ENCODE measurements at regions not wholly inside any gene's neighbourhood (a gene's known extent, or its start where the extent isn't known, plus 50 kb on each side); places are given as distances from the start of the nearest gene placed in this dataset.

DNA sequence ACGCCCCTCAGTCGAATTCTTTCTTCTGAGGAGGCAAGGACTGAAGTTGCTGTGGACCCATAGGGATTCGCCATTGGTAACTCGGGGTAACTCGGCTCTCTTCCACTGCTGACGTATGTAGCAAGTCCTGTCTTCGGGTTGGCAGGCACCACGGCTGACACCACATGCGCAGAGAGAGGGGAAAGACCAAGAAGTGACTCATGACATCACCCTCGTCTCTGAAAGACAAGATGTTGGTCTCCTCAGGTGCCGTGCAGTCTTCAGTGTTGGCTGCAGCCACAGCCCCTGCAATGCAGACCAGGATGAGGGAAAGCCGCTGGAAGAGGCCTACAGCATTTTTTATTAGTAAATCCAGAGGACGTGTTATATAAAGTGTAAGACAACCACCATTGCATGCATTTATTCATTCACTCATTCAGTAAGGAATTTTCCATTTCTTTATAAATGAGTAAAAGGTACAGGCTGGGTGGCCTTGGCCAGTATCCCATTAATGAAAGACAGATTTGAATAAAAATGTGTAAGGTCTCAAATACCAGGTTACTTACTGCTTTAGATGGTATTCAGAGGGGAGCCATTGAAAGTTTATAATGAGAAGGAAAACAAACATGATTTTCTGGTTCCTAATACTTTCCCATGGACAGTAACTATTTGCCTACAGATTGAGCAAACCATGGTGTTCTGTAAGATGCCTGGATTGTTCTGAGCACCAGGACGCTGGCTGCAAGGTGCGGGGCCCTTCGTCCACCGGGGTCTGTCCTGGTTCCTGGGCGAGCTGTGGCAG lies 50.7 kb upstream of the IRF2BP2 start:
- DNase-seq (ENCODE audit: unreplicated experiment): no peak
- ChIA-PET POLR2A (interaction anchor here (0.6 to 1.9 kb wide), 8 partner anchors 10 to 407 kb away, joined by 3 to 9 read pairs (median 4); partner anchors contain the start of gene IRF2BP2), CTCF (no interaction called here)
- Mint-ChIP-seq H3K36me3 (ENCODE audit: insufficient read depth, unreplicated experiment) (no peaks in the 10 kb centered on the region), H3K9me3 (ENCODE audit: unreplicated experiment) (peaks cover 8% of the 10 kb centered on the region), H3K27ac (ENCODE audit: low read depth, unreplicated experiment) (peak overlapping the region; percentile 47), H3K4me1 (ENCODE audit: insufficient read depth, unreplicated experiment) (peaks cover 45% of the 10 kb centered on the region), H3K27me3 (ENCODE audit: insufficient read depth, unreplicated experiment) (no peaks in the 10 kb centered on the region), H3K4me3 (ENCODE audit: unreplicated experiment) (no peak overlapping the region)
- no TSS peak for BruUV-seq (replicated peaks)
- intact Hi-C loops (cut with micrococcal nuclease): no loop called here
- TF ChIP-seq, protein P1, sequence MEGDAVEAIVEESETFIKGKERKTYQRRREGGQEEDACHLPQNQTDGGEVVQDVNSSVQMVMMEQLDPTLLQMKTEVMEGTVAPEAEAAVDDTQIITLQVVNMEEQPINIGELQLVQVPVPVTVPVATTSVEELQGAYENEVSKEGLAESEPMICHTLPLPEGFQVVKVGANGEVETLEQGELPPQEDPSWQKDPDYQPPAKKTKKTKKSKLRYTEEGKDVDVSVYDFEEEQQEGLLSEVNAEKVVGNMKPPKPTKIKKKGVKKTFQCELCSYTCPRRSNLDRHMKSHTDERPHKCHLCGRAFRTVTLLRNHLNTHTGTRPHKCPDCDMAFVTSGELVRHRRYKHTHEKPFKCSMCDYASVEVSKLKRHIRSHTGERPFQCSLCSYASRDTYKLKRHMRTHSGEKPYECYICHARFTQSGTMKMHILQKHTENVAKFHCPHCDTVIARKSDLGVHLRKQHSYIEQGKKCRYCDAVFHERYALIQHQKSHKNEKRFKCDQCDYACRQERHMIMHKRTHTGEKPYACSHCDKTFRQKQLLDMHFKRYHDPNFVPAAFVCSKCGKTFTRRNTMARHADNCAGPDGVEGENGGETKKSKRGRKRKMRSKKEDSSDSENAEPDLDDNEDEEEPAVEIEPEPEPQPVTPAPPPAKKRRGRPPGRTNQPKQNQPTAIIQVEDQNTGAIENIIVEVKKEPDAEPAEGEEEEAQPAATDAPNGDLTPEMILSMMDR (IDR thresholded peaks at IDR 0.05; ENCODE audit: unreplicated experiment): no peak
